Activated T-helper 17 cell treated with anti-CD3 and anti-CD28 coated beads, Interleukin-2, amount 50 U/mL, for 72 hours (primary cell): ENCODE measurements at regions not wholly inside any gene's neighbourhood (a gene's known extent, or its start where the extent isn't known, plus 50 kb on each side); places are given as distances from the start of the nearest gene placed in this dataset.
A peak's percentile ranks its signal among the peaks of the same experiment; 100 is the strongest.
"Not testable (repeated sequence)": the region's sequence is repeated elsewhere in the genome, so short reads cannot be mapped to it uniquely, and the experiment has no call there.

Experiments used
- ATAC-seq: fragments of 150-1000 bp; cut with Tn5 transposase; replicated peaks from 2 replicates; pipeline ENCODE4 v1.10.0; 2021; ENCODE audit warnings: mild to moderate bottlenecking, moderate library complexity
- H3K27ac Mint-ChIP-seq: one replicate; pipeline ENCODE4 v1.8.0; 2022; ENCODE audit warnings: mixed read lengths
- H3K27me3 Mint-ChIP-seq: one replicate; pipeline ENCODE4 v1.8.0; 2022; ENCODE audit warnings: mixed read lengths
- H3K36me3 Mint-ChIP-seq: one replicate; pipeline ENCODE4 v1.8.0; 2022; ENCODE audit warnings: low read depth, mild to moderate bottlenecking, mixed read lengths
- H3K4me1 Mint-ChIP-seq: one replicate; pipeline ENCODE4 v1.8.0; 2022; ENCODE audit warnings: mixed read lengths
- H3K4me3 Mint-ChIP-seq: one replicate; pipeline ENCODE4 v1.8.0; 2022; ENCODE audit warnings: mild to moderate bottlenecking, mixed read lengths
- H3K9me3 Mint-ChIP-seq: one replicate; pipeline ENCODE4 v1.8.0; 2022; ENCODE audit warnings: mixed read lengths

- no peak overlapping the region for H3K27ac Mint-ChIP-seq
- no peaks in the 10 kb centered on the region for H3K27me3 Mint-ChIP-seq
- peak; percentile 34 for ATAC-seq
- no peaks in the 10 kb centered on the region for H3K4me1 Mint-ChIP-seq
- no peaks in the 10 kb centered on the region for H3K36me3 Mint-ChIP-seq
- no peaks in the 10 kb centered on the region for H3K9me3 Mint-ChIP-seq
- H3K4me3 Mint-ChIP-seq = no peak overlapping the region
Observed at GRCh38 chr3:107453504-107453903, 69.3 kb upstream of the BBX start.

- H3K9me3 Mint-ChIP-seq = no peaks in the 10 kb centered on the region
- no peaks in the 10 kb centered on the region for H3K27me3 Mint-ChIP-seq
- H3K36me3 Mint-ChIP-seq = no peaks in the 10 kb centered on the region
- no peak overlapping the region for H3K27ac Mint-ChIP-seq
- no peak overlapping the region for H3K4me3 Mint-ChIP-seq
- ATAC-seq = no peak
- no peaks in the 10 kb centered on the region for H3K4me1 Mint-ChIP-seq
Observed at GRCh38 chr3:107455621-107456020, 67.1 kb upstream of the BBX start.

- H3K27ac Mint-ChIP-seq = no peak overlapping the region
- H3K36me3 Mint-ChIP-seq = no peaks in the 10 kb centered on the region
- no peak for ATAC-seq
- H3K4me3 Mint-ChIP-seq = no peak overlapping the region
- no peaks in the 10 kb centered on the region for H3K4me1 Mint-ChIP-seq
- no peaks in the 10 kb centered on the region for H3K27me3 Mint-ChIP-seq
- no peaks in the 10 kb centered on the region for H3K9me3 Mint-ChIP-seq
Observed at GRCh38 chr3:107456501-107456900, 66.3 kb upstream of the BBX start.

- peaks cover 6% of the 10 kb centered on the region for H3K27me3 Mint-ChIP-seq
- H3K36me3 Mint-ChIP-seq = no peaks in the 10 kb centered on the region
- no peak overlapping the region for H3K27ac Mint-ChIP-seq
- no peaks in the 10 kb centered on the region for H3K9me3 Mint-ChIP-seq
- H3K4me3 Mint-ChIP-seq = no peak overlapping the region
- H3K4me1 Mint-ChIP-seq = no peaks in the 10 kb centered on the region
- no peak for ATAC-seq
Observed at GRCh38 chr3:107458871-107459270, 63.9 kb upstream of the BBX start.

- Mint-ChIP-seq H3K4me3 (no peak overlapping the region), H3K27me3 (peaks cover 10% of the 10 kb centered on the region), H3K4me1 (no peaks in the 10 kb centered on the region), H3K27ac (no peak overlapping the region), H3K36me3 (no peaks in the 10 kb centered on the region), H3K9me3 (no peaks in the 10 kb centered on the region)
- no peak for ATAC-seq
Observed at GRCh38 chr3:107461721-107462120, 61.0 kb upstream of the BBX start.

GRCh38 chr3:107464037-107464436, 58.7 kb upstream of the BBX start:
- no peak overlapping the region for H3K27ac Mint-ChIP-seq
- no peaks in the 10 kb centered on the region for H3K36me3 Mint-ChIP-seq
- H3K4me1 Mint-ChIP-seq = no peaks in the 10 kb centered on the region
- H3K4me3 Mint-ChIP-seq = no peak overlapping the region
- no peaks in the 10 kb centered on the region for H3K9me3 Mint-ChIP-seq
- peaks cover 13% of the 10 kb centered on the region for H3K27me3 Mint-ChIP-seq
- ATAC-seq = no peak

GRCh38 chr3:107465064-107465631, 57.6 kb upstream of the BBX start:
- peak; percentile 89 for ATAC-seq
- H3K27ac Mint-ChIP-seq = no peak overlapping the region
- peaks cover 19% of the 10 kb centered on the region for H3K27me3 Mint-ChIP-seq
- no peaks in the 10 kb centered on the region for H3K9me3 Mint-ChIP-seq
- H3K4me1 Mint-ChIP-seq = no peaks in the 10 kb centered on the region
- H3K4me3 Mint-ChIP-seq = no peak overlapping the region
- H3K36me3 Mint-ChIP-seq = no peaks in the 10 kb centered on the region

GRCh38 chr3:107468782-107469181, 54.0 kb upstream of the BBX start:
- Mint-ChIP-seq H3K27me3 (peaks cover 19% of the 10 kb centered on the region), H3K4me3 (no peak overlapping the region), H3K9me3 (no peaks in the 10 kb centered on the region), H3K36me3 (no peaks in the 10 kb centered on the region), H3K27ac (no peak overlapping the region), H3K4me1 (no peaks in the 10 kb centered on the region)
- ATAC-seq = no peak

- H3K4me3 Mint-ChIP-seq, H3K36me3 Mint-ChIP-seq, H3K4me1 Mint-ChIP-seq, H3K27ac Mint-ChIP-seq, H3K9me3 Mint-ChIP-seq, ATAC-seq: not testable (repeated sequence)
- peaks cover 15% of the 10 kb centered on the region for H3K27me3 Mint-ChIP-seq
Observed at GRCh38 chr3:107470496-107470895, 52.3 kb upstream of the BBX start.
